DMS79 treated with DMSO at 0.1 percent for 48 hours (cell line): ENCODE measurements at regions not wholly inside any gene's neighbourhood (a gene's known extent, or its start where the extent isn't known, plus 50 kb on each side); places are given as distances from the start of the nearest gene placed in this dataset.
"Not testable (repeated sequence)": the region's sequence is repeated elsewhere in the genome, so short reads cannot be mapped to it uniquely, and the experiment has no call there.

ENCODE experiments used
- DNase-seq: peaks from one replicate; lab custom pipeline; 2025; lab: John Stamatoyannopoulos, UW

DNA sequence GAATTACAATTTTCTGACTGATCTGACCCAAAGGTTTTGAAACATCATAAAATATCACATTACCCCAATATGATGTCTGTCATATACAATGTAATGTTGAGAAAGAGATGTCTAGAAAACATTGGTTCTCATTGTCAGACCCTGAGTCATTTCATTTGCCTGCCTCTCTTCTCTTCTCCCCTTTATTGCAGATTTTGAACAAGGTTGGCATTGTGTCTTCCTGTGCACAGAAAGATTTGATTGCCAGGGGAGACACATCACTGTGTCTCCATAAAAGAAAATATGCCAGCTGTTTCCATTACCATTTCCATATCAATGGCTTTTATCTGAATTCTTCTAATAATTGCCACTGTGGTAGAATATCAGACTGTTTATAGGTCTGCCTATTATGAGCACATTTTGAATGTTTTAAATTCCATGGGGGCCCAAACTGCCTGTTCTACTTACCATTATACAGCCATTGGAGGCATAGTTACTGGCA, 65.6 kb downstream of the IFI44 start:
- DNase-seq = no peak

DNA sequence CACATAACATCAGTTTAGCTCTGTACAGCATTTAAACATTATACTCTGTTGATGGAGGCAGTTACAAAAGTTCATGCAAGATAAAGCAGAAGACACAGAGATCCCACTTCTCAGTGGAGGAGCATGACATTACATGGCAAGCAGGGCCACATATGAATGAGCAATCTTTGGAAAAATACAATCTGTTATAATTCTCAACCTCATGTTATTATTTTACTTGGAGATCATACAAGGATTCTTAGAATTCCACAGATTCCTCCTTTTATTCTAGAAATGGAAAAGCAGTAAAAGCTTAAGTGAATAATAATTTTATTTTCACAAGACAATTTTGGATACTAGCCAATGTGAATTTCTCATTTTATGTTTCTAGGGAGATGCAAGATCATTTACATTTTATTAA, 66.6 kb downstream of the IFI44 start:
- DNase-seq = no peak

DNA sequence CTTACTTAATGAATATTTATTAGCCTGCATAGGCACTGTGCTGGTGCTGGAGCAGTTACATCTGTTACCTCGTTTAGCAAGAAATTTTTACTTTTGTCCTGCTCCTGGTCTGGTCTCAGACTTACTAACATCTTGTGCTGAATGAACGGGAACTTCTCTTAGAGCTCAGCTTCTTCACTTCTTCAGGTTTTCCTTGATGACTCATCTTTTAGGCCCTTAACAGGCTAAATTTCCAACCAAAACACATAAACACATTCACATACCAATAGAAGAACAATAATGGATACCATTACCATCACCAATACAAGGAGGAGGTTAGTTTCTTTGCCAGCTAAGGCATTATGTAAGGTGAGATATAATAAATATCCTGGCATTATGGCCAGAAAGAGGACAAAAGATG, 68.9 kb downstream of the IFI44 start:
- no peak for DNase-seq

DNA sequence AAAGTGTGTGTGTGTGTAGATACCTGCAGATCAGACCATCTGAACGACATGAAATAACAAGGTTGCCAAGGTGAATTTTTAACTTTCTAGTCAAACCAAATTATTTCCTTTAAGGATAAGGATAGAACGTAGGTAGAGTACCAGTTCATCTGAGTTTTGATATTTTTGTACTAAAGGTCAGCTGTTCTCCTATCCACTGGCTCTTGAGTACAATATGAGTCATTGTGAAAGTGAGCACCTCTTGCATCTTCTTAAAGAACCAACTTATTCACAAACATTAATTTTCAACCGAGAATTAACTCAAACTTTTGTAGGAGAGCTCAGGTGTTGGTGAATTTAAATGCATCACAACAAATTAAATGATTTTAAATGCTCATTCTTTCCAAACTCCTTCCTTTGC, 71.5 kb downstream of the IFI44 start:
- DNase-seq = no peak

DNA sequence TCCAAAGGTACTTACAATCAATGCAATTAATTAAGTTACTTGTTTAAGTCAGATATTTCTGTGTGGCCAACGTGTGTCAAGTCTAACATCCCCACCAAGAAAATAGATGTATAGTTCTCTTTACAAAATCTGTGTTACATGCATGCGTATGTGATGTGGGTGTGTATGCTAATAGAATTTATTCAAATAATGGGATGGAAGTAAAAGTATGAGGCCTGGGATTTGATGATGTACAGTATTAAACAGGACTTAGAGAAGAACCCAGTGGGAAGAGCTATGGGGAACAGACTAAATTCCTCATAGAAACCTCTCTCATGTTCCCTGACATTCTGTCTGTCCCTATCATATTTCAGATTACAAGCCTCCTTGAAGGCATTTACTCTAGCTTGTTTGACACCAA, 72.5 kb downstream of the IFI44 start:
- no peak for DNase-seq

DNA sequence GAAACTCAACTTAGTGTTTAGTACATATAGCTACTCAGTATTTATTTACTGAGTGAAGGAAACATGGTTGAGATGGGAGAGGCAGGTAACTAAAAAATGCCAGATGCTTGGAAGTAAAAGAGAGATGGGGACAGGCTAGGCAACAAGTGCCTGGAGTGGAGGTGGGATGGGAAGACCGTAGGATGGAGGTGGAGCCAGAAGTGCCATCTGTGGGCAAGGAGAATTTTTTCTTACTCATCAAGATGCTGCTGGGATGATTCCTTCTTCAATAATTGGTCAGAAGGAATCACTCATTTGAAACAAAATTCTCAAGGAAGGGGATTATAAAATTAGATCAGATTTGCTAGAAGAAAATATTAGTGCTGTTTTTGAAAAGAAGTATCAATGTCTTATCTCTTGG, 72.9 kb downstream of the IFI44 start:
- DNase-seq = no peak

DNA sequence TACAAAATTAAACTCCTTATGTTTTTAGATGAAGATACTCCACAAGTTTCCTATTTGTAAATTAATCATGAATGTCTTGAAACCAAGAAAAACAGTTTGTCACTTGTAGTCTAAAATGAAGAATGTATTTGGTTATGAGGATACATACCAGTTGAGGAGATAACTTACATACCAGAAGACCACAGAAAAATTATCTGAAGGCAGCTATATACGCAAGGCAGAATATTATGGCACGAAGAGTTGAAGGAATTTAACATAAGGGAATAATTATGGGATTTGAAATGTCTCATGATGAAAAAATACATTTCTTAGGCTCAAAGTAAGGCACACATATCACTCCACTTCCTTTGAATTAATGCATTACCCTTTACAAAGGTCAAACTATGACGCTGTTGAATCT, 73.3 kb downstream of the IFI44 start:
- no peak for DNase-seq

DNA sequence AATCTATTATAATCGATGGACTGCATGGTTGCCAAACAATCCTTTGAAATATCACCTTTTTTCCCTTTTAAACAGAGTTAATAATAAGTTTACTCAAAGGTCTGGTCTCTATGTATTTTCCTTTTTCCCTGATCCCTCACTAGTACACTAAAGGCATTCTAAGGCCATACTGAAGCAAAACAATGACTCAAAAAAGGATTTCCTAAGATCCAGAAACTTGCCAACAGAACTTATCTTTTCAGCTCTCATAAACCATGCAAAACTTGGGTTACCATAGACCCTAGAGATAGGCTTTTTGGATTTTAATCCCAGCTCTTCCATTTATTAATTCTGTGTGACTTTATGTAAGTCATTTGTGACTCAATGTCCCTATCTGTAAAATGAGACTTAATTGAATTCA, 77.1 kb downstream of the IFI44 start:
- DNase-seq = no peak

DNA sequence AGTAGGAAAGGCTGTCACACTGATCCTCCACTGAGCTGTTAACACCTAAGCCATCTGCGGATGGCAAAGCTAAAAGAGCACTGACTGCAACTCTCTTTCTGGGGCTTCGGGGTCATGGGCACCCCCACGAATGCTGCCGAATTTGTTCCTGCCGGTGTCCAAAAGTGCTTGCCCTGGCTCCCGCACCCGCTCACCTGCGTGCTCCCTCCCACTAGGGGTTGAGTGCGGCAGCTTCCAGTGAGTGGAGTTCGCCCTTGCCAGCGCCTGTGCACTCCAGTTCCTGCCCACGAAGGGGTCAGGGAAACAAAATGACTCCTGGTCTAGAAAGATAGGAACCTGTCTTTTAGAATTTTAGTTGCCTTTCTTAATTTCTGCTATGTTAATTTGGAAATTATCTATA, 78.7 kb downstream of the IFI44 start:
- no peak for DNase-seq

DNA sequence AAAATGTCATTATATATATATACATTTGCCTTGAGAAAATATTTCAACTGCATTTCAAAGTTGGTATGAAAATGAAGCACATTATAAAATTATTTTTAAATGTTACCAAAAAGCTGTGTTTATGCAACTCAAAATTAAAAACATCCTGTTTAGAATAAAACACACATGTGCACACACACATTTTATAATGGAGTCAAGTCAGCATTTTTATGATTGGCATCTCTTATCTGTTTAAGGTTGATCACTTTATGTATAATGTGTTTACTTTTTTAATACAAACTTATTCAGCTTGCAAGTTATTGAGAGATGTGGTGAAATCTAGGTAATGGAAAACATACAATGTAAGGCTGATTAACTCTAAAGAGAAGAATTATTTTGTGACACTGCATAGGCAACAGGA, 80.4 kb downstream of the IFI44 start:
- no peak for DNase-seq

DNA sequence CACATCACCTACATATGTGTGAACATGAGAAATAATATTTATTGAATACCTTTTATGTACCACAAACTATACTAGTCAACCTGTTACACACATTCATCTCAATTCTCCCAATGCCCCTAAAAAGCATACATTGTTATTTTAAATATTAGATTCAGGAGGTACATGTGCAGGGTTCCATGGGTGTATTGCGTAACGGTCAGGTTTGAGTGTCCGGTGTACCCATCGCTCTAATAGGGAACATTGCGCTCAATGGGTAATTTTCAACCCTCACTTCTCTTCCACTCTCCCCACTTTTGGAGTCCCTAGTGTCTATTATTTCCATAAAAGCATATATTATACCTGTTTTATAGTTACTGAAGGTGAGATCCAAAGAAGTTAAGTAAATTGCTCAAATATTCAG, 82.0 kb downstream of the IFI44 start:
- DNase-seq = no peak

DNA sequence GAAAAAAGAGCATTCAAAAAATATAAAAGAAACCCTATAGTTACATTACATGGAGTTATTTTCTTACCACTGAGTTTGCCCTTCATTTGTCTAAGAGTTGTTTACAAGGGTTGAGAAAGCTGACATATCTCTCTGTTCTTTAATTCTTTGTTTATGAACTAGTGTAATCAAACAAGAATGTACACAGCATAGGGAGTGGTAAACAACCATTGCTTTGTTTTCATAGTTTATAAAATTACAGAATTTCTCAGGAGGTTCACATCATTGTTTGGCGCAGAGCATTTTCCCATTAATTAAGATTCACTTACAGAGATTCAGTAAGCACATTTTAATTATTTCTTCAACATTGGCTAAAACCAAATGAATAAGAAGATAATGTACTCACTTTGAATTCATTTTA, 87.6 kb downstream of the IFI44 start:
- no peak for DNase-seq

DNA sequence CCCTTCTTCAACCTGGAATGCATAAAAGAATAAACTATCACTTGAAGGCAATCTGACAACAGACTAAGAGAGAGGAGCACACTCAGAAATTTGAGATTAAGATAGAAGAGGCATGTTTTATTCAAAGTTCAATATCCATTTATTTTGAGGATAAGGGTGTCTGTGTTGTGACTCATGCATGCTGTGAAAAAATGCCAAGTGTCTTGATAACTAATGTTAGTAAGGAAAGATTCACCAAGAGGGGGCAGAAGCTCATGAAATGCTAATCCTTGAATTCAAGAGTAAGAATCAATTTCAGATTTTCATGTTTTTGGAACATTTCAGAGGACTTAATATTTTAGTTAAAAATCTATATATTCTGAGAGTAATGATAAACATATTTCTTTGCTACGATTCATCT, 94.0 kb downstream of the IFI44 start:
- DNase-seq = no peak

DNA sequence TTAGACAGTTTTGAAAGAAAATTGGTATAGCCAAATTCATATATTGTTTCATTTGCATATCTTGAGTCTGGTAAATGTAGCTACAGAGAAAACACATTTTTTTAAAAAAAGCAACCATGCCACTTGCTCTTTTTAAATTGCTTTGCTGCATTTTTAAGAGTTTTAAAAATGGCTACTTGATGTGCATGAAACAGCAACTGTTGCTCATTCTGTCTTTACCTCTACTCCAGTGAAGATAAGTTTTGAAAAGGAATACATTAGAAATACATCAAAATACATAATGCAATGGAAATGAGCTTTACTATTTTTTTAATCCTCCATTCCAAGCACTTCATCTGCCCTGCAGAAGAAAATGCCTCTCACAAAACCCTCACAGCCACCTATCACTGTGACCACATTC, 95.5 kb downstream of the IFI44 start:
- no peak for DNase-seq

DNA sequence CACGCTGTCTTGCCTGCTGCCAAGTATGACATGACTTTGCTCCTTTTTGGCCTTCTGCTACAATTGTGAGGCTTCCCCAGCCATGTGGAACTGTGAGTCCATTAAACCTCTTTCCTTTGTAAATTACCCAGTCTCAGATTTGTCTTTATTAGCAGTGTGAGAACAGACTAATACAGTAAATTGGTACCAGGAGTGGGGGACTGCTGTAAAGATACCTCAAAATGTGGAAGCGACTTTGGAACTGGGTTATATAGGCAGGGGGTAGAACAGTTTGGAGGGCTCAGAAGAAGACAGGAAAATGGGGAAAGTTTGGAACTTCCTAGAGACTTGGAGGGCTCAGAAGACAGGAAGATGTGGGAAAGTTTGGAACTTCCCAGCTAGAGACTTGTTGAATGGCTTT, 104.0 kb downstream of the IFI44 start:
- DNase-seq = not testable (repeated sequence)

DNA sequence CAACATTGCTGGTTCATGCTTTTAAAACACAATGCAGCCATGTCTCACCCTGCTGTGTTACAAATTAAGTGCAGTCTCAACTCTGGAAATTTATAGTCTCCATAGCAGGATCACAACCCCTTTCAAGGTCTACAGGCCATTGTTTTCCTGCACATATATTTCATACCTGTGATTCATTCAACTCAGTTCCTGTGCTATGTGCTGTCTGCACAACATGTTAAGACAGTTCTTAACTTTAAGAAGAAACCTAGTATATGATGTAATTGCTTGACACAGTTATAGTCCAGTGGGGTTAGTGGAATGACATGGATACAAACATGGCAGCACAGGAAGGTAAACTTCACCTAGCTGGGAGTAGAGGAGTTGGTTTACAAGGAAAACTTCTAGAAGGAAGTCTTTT, 106.4 kb downstream of the IFI44 start:
- DNase-seq = no peak

DNA sequence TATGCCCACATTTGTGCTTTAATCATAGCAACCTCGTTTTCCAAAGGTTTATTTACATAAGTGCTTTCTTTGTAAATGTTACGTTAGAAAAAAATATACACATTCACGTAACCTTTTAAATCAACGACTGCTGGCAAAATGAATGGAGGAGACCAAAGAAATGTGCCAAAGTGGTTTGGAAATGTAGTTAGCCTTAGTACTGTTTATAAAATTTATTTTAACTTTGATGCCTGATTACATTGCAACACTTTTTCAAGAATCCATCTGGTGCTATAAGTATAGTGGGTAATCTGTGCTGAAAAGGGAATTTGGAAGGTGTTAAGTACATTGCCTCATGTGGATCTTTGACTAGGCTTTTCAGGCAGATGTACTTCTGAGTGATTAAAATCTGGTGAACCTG, 108.9 kb downstream of the IFI44 start:
- DNase-seq = no peak

DNA sequence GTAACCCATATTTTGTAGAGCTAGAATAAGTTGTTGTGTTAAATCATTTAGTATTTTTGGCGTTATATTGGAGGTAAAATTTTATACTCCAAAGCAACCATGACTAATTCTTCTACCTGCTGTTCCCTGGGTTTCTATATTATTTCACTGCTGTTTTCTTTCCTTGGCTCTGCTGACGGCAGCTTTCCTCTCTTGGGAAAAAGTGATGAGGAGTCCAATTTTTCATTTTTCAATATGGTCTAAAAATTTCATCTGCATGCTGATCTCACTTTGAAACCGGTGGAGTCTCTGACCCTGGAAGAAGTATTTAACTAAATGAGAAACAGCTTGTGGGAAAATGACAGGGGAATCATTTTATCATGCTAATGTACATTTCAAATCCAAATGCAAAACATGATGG, 110.2 kb downstream of the IFI44 start:
- no peak for DNase-seq

DNA sequence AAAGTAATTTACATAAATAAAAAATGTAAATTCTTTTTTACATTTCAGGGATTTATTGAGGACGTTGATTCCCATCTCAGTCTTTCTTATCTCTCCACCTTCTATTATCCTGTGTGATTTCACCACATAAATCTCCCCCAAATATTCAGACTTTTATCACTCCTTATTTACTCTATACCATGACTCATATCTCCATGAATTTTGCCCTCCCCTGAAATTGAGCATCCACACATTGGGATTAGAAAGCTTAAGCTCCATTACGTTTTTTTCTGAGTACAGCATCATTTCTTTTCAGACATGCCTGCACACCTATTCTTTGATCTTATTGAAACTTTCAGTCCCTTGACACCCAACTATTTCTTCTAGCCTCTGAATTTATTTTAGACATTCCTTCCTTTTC, 111.2 kb downstream of the IFI44 start:
- no peak for DNase-seq

DNA sequence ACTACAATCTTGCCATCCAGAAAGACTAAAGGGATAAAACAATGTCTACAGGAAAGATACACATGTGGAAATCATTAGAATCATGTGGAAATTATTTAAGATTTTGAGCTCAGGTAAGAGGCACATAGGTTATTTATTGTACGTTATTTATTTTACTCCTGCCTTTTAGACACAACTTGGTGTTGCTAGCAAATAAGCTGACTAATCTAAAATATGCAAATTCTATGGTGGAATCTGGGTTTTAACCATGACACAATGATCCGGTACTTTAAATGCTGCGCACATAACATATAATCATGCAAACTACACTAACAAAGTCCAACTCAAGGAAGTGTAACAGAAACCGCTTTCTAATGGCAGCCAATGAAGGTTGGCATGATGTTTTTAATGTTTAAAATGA, 112.5 kb downstream of the IFI44 start:
- DNase-seq = no peak

DNA sequence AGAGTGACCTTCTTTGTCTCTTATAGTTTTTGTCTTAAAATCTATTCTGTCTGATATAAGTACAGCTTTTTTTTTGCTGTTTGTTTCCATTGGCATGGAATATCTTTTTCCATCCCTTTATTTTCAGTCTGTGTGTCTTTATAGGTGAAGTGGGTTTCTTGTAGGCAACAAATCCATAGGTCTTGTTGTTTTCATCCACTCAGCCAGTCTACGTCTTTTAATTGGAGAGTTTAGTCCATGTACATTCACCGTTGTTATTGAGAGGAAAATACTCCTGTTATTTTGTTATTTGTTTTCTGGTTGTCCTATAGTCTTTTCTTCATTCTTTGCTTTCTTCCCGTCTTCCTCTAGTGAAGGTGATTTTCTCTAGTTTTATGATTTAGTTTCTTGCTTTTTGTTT, 115.9 kb downstream of the IFI44 start:
- no peak for DNase-seq

DNA sequence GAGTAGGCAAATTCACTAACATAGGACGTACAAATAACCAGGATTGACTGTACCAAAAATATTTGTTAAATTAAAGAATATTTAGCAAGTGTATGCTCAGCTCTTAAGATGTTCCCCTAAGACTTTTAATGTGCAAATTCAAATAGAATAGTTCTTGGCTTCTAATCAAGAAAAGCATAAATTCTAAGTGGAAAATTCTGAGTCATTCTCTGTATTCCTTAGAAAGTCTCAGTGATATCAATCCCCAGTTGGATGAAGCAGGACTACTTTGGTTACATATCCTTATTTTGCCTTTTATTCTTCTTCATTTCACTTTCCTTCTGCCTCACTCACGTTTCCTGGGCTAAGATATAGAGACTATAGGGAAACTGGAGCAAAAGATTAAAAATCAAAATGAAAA, 130.2 kb downstream of the IFI44 start:
- no peak for DNase-seq

DNA sequence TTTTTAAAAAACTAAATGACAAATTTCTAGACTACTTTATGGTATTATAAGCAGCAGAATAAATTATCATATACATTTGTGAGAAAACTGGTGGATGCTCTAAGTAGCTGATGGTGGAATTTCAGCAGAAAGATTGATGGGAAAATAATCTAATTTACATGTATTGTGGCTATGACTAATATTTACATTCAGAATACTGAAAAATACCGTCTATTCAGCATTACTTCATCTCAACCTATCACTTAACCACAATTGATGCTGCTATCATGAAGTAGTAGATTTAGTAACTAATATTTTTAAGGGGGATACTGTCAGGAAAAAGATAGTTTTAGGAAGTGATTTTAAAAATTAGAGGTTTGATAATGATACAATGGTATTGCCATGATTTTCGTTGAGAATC, 137.9 kb downstream of the IFI44 start:
- no peak for DNase-seq

DNA sequence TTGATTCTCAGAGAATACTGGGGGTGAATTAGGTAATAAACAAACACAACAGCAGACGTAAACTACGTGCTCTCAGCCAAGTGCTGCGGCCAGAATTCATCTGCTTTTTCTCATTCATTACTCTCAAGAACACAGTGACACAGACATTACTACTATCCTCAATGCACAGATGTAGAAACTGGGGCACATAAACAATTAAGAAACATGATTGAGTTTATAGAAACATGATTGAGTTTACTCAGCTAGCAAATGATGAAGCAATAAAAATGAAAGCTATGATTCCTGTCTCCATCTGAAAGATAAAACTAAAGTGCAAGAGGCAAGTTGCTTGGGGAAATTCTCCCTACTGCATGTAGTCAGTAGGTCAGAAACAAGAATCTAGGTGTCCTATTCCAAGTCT, 140.5 kb downstream of the IFI44 start:
- no peak for DNase-seq

DNA sequence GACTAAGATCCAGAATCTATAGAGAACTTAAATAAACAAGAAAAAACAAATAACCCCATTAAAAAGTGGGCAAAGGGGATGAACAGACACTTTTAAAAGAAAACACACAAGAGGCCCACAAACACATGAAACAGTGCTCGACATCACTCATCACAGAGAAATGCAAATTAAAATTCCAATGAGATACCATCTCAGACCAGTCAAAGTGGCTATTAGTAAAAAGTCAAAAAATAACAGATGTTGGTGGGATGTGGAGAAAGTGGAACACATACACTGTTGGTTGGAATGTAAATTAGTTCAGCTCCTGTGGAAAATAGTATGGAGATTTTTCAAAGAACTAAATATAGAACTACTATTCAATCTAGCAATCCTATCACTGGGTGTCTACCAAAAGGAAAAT, 143.1 kb downstream of the IFI44 start:
- DNase-seq = no peak
